ENCODE measurements at regions not wholly inside any gene's neighbourhood (a gene's known extent, or its start where the extent isn't known, plus 50 kb on each side); places are given as distances from the start of the nearest gene placed in this dataset.

DNA sequence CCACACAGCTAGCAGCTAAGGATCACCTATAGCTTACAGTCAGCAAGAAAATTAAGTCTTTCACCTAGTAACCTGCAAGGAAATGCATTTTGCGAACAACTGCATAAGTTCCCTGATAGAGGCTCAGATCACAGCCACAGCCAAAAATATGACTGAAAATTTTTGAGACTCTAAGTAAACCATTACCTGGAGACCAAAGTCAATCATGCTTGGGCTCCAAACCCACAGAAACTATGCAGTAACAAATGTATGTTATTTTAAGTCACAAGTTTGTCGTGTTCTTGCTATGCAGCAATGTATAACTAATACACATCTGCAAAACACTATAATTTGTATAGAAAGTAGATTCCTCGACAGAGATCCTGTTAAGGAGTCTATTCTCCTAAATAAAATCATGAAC lies 1025.7 kb upstream of the RAG2 start:
- DNase-seq (ENCODE audit: low read depth in 2 of 2) = no peak

DNA sequence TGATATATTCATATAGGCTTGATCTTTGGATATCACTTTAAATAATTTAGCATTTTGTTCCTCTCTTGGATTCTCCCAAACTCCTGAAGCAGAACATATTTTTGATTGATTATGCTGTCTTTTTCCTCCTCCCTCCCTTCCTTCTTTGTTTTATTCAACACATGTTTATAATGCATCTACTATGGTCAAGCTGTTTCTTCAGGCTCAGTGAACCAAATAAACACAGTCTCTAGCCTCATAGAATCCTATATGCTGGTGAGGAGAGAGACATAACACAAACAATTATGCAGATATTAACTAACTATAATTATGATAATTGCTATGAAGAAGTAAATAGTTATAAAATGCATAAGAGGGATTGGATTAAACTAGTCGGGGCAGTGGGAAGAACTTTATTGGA lies 1023.6 kb upstream of the RAG2 start:
- no peak for DNase-seq (ENCODE audit: low read depth in 2 of 2)

DNA sequence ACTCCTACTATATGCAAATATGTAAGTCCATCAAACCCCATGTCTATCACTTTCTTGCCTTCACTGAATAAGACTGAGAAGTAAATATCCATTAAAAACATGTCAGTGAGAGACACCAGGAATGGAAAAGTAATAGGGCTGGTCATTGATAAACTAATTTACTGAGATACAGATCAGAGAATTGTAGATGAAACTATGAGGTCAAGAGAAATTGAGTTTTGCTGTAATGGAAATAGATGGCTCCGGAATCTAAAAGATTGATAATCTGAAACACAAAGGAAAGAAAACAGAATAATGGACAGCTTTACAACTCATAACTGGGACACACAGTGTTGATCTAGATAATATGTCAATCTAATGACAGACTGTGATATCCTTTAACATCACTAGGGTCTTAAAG lies 1018.3 kb upstream of the RAG2 start:
- no peak for DNase-seq (ENCODE audit: low read depth in 2 of 2)

DNA sequence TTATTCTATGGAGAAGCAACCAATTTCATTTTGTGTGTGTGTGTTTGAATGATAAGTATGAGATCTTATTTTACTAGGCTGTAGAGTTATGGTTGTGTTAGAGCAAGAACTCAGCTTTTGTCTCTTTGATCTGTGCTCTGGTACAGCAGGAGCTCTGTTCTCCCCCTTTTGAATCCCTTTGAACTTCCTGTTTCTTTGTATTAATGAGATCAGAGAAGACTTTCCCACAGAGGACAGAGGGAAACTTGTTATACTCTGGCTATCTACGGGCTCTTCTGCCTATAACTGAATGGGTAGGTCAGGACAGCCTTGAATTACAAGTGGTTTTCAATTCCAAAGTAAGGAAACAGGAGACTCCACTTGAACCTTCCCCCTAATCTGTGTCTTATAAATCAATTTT lies 1015.0 kb upstream of the RAG2 start:
- DNase-seq (ENCODE audit: low read depth in 2 of 2) = no peak

DNA sequence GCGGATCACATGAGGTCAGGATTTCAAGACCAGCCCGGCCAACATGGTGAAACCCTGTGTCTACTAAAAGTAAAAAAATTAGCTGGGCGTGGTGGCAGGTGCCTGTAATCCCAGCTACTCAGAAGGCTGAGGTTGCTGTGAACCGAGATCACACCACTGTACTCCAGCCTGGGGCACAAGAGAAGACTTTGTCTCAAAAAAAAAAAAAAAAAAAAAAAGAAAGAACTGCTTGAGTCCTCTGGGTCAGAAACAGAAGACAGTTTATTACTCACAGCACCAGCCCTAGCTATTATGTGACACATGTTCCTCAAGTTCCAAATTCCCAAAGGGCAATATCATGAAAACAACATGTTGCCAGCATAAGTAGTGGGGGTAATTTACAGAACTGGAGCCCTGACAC lies 1014.1 kb upstream of the RAG2 start:
- no peak for DNase-seq (ENCODE audit: low read depth in 2 of 2)

DNA sequence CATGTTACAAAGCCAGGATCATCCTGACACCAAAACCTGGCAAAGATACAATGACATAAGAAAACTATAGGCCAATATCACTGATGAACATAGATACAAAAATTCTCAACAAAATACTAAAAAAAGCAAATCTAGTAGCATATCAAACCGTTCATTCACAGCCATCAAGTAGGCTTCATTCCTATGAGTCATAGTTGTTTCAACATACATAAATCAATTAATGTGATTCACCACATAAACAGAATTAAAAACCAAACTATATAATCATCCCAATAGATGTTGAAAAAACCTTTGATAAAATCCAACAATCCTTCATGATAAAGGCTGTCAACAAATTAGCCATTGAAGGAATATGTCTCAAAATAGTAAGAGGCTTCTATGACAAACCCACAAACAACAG lies 1007.2 kb upstream of the RAG2 start:
- no peak for DNase-seq (ENCODE audit: low read depth in 2 of 2)

DNA sequence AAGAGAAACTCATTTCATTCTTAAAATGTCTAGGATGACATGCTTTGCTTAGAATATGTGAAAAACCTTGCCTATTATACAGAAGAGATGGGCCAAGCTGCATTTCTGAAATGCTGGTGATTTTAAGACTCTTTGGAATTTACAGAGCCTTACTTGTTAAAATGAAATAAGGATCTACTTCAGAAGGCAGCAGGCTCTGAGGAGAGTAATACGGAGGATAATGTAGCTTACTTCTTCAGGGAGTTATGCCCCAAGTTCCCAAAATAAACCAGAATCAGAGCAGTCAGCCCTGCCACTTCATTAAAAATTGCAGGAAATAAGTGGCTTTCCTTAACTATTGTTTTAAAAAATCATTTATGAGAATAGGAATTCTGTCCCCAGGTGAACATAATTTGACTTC lies 1000.3 kb upstream of the RAG2 start:
- no peak for DNase-seq (ENCODE audit: low read depth in 2 of 2)

DNA sequence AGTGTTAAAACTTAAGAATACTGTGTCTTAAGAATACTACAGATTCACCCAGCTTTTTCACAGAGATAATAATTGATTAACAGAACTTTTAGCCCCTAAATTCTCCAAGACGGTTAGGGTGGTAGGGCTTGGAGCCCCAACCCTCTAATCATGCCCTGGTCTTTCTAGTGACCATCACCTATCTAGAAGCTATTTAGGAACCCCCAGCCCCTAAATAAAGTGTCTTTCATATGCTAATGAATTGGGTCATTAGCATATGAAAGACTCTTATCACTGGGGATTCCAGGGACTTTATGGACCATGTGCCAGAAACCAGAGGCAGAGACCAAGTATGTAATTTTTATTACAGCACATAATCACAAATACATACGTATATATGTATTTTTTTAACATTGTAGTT lies 999.7 kb upstream of the RAG2 start:
- DNase-seq (ENCODE audit: low read depth in 2 of 2) = no peak

DNA sequence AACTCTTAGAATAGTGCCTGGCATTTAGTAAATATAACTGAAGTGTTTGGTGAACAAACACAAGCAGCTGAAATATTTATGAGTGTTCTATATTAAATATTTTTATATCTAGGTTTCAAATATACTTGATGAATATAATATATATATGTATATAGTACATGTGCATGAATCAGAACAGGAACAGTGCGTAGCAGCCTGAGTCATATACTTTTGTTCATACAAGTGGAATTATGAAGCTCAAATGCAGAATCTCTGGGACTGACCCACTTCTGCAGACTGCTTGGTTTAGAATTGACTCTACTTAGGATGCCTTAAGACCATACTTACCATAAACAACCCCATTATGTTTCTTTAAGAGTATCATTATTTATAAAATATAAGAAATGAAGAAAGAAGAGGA lies 997.8 kb upstream of the RAG2 start:
- no peak for DNase-seq (ENCODE audit: low read depth in 2 of 2)

DNA sequence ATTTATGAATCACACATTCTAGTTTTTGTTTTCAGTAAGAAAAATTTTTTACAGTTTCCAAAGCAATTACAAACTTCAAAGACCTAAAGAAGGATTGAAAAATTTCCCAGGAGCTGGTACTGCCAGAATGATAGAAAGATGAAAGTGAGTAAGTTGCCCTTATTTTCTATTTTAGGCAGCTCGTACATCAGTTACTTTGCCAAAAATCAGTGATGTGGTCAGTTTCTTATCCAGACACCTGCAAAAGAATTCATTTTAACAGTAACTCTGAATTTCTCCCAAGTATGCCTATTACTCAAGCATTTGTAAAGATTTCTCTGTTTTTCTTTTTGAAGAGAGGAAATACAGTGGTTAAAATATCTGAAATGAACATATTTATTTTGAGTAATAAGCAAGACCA lies 976.3 kb upstream of the RAG2 start:
- DNase-seq (ENCODE audit: low read depth in 2 of 2) = no peak

DNA sequence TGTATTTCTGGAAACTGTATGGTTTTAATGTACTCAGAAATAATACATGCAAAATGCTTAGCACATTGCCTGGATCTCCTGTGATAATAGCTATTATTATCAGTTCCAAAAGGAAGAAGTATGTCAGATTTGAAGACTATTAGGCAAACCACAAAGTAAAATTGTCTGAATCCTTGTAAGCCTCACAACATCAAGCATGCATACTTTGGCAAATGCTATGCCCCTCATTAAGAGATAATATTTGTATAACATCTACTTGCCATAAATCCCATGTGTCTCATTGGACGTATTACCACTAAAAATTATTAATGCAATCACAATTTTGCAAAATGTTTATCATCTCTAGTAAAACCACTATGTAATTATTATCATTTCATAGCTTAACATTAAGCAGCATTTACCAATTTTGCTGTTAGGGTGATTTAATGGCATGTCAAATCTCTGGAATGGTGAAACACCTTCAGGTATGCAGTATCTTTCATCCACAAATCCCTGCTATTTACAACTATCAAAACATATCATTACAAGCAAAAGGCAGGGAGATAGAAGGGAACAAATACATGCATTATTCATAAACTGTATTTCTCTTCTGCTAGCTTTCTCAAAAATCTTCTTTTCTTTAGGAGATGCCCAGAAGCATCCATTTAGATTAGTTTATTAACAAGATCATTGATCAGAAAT lies 974.6 kb upstream of the RAG2 start:
- no peak for DNase-seq (ENCODE audit: low read depth in 2 of 2)

DNA sequence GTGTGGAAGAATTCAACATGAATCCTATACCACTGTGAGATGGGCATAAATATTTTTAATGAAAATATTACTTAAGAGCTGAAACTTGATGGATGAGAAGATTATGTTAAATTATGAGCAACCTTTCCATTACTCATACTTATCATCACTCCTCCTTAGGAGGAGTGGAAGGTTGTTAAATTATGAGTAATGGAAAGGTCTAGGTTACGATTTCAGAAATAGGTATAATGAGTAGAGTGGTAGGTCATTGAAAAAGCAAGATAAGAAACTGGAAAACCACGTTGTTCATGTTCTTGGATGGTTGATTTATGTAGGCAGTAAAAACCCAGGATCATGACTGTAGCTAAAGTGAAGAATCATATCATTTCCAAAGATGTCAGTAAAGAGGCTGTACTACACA lies 973.2 kb upstream of the RAG2 start:
- DNase-seq (ENCODE audit: low read depth in 2 of 2) = no peak

DNA sequence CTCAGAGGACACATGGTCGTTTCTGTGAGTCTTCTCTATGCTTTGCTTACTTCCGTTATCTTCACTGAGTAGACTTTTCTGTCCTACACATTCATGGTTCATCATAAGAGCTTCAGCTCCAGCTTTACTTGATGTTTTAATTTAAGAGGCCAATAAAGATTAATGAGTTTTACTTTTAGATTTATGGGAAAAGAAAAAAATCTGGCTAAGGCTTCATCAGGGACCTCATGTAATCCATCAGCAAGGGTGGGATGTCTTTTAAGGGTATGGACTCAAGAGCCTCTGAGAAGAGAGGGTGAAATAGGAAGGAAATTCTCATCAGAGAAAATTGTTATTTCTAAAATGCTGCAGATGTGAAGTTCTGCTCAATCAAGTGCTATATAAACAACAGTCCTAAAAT lies 963.0 kb upstream of the RAG2 start:
- no peak for DNase-seq (ENCODE audit: low read depth in 2 of 2)

DNA sequence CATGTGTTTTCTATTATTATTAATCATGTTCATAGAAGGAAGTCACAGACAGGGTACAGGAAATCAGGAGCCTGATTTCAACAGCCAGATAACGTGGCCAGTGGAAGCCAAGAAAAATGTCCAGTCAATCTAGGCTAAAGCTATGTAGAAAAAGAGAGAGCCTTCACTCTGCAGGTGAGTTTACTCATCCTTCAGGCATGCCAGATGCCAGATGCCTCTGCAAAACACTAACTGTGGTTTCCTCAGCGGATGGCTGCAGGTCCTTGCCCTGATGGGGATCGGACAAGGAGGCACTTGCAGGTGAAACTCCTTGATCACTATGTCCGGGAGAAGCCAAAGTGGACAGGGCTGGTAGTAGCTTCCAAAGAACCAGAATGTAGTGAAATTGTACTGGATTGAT lies 962.3 kb upstream of the RAG2 start:
- DNase-seq (ENCODE audit: low read depth in 2 of 2) = no peak

DNA sequence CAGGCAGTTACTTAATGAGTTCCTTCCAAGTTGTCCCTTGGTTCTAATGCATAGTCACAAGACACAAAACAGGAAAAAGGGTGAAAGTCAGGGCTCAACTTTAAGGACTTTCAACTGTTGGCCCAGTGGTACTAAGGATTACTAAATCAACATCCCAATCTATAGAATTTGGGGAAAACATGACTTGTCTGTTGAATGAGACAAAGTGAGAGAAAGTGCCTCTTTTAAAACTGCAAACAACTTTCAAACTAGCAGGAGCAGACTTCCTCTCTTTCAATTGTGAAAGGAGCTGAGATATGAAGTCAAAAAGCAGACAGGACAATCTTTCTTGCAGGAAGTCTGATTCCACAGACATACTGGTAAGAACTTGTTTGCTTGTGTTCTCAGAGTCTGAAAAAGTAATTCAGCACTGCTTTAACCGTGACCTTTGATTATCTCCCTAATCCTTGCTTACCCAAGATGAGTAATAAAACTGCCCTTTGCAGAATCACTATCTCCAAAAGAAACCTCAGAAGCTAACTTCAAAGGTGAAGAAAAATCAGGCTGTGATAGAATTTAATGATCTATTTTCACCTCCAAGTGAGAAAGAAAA lies 960.7 kb upstream of the RAG2 start:
- DNase-seq (ENCODE audit: low read depth in 2 of 2) = no peak

DNA sequence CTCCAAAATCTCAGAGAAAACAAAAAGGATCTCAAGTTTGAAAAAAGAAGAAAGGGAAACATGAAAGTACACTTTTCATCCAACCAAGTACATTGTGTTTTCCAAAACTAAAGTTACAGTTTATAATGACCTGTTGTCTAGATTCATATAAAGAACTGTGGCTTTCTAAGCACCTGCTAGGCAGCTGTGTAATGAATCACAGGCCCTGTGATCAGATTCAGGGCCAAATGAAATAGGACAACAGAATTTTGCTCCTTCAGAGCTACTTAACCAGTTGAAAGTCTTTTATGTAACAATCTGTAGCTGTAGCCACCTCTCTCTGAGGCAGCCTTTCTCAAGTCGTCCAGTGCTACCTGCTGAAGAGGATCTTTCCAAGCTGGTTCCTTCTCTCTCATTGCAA lies 960.0 kb upstream of the RAG2 start:
- DNase-seq (ENCODE audit: low read depth in 2 of 2) = no peak

DNA sequence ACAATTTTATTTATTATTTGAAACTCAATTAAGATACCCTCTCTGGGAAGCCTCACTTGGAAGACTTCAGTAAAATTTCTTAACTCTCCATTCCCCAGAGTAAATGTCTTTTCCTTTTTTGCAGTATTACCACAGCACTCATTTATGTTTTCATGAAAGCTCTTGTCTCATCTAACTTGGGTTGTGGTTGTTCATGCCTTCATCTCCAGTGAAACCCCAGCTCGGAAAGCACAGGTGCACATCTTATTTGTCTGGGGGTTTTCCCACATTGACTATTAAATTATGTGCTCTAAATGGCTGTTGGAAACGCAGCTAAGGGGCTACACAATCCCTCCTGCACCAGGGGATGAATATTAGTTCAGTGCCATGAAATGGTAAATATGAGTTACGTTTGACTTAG lies 954.2 kb upstream of the RAG2 start:
- no peak for DNase-seq (ENCODE audit: low read depth in 2 of 2)

DNA sequence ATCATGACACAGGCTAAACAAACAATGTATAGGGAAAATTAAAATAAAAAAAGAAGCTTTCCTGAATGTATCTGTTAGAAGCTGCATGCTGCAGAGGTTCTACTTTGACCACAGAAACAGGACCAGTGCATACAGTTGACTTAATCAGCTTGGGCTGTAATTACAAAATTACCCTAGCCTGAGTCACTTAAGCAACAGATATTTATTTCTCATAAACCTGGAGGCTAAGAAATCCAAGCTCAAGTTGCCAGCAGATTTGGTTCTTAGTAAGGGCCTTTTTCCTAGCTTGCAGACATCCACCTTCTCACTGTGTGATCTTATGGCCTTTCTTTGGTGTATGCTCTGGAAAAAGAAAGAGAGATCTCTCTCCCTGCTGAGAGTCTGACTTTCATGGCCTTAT lies 946.5 kb upstream of the RAG2 start:
- no peak for DNase-seq (ENCODE audit: low read depth in 2 of 2)

DNA sequence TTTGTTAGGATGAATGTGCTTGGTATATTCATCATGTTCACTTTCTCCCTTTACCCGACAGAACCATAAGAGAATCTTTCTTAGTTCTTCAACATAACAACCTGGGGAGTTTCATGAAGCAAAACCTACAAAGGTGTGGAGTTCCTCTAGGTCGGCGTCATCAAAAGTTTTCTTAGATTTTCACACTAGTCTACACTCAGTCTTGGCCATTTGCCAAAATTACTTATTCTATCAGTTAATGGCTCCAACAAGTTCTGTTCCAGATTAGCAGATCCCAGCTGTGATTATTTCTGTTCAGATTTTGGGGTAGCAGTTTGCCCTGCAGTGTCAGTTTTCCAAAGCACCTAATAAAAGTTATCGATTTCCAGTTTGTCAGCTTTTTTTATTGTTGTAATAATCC lies 935.8 kb upstream of the RAG2 start:
- no peak for DNase-seq (ENCODE audit: low read depth in 2 of 2)

DNA sequence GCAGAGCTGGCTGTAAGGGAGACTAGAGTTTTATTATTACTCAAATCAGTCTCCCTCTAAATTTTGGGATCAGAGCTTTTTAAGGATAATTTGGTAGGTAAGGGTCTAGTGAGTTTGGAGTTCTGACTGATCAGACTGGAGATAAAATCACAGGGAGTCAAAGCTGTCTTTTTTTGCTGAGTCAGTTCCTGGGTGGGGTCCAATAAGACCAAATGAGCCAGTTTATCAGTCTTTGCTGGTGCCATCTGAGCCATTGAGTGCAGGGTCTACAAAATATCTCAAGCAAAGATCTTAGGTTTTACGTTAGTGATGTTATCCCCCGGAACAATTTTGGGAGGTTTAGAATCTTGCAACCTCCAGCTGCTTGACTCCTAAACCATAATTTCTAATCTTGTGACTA lies 935.1 kb upstream of the RAG2 start:
- no peak for DNase-seq (ENCODE audit: low read depth in 2 of 2)

DNA sequence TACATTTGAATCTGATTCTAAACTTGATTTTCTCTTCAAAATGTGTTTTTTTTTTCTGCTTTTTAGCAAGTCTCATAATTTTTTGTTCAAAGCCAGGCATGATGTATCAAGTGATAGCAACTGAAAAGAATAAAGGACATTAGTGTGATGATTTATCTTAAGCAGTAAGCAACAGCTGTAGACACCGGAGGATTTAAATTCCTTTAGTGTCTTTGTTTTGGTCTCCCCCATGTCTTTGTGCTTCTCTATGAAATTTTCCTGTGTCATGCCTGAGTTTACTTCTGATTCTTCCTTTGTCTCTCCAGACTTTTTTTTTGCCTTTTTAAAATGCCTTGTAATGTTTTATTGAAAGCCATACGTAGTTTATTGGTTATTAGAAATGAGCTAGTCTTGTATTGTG lies 934.2 kb upstream of the RAG2 start:
- DNase-seq (ENCODE audit: low read depth in 2 of 2) = no peak

DNA sequence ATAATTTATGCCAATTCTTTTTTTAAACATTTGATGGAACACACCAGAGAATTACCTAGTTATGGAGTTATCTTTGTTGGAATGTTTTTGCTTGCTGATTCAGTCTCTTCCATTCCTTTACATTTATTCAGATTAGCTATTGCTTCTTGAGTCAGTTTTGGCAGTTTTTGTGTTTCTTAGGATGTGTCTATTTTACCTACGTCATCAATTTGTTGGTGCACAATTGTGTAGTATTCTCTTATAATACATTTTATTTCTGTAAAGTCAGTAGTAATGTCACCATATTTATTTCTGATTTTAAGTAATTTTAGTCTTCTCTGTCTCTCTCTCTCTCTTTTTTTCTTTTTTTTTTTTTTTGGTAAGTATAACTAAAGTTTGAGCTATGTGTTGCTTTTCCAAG lies 929.5 kb upstream of the RAG2 start:
- no peak for DNase-seq (ENCODE audit: low read depth in 2 of 2)

DNA sequence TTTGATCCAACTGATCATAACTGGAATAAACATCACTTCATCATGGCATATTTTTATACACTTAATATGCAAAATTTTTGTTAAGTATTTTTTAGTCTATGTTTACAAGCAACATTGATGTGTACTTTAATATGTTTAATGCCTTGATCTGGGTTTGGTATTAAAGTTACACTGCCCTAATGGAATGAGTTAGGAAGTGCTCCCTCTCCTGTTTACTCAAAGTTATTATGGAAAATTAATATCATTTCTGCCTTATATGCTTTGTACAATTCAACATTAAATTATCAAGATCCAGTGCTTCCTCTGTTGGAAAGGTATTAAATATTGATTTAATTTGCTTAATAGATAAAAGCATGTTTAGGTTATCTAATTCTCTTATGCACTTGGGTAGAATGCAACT lies 927.3 kb upstream of the RAG2 start:
- DNase-seq (ENCODE audit: low read depth in 2 of 2) = no peak

DNA sequence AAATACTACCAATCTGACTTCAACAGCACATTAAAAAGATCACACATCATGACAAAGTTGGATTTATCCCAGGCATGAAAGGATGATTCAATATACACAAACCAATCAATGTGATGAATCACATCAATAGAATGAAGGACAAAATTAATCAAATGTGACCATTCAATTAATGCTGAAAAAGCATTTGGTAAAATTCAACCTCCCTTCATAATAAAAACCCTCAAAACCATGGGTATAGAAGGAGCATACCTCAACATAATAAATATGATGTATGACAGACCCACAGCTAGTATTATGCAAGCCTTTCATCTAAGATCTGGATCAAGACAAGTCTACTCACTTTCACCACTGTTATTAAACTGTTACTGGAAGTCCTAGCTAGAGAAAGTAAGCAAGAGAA lies 921.7 kb upstream of the RAG2 start:
- no peak for DNase-seq (ENCODE audit: low read depth in 2 of 2)
